ENCODE measurements at regions not wholly inside any gene's neighbourhood (a gene's known extent, or its start where the extent isn't known, plus 50 kb on each side); places are given as distances from the start of the nearest gene placed in this dataset.

- no peak for DNase-seq
These were observed 58.3 kb upstream of the DTNA start for GRCh38 chr18:34651586-34652369.

DNA sequence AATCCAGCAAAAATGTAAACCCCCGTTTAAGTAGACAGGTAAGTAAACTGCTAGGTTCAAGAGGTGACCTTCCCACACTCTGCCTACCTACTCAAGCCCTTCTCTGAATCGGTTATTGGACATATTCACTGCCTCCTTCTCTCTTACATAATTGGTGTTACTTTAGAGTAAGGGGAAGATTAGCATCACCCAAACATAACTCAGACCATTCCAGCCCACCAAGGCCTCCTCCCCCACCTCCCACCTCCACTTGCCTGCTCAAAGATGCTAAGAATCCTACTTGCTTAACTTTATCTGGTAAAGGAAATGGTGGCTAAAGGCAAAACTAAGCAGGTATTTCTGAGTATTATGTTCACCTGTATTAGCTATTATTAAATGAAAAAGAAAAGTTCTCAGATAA, 55.0 kb upstream of the DTNA start:
- no peak for DNase-seq

GRCh38 chr18:34657860-34658500, 52.1 kb upstream of the DTNA start:
- no peak for DNase-seq

DNA sequence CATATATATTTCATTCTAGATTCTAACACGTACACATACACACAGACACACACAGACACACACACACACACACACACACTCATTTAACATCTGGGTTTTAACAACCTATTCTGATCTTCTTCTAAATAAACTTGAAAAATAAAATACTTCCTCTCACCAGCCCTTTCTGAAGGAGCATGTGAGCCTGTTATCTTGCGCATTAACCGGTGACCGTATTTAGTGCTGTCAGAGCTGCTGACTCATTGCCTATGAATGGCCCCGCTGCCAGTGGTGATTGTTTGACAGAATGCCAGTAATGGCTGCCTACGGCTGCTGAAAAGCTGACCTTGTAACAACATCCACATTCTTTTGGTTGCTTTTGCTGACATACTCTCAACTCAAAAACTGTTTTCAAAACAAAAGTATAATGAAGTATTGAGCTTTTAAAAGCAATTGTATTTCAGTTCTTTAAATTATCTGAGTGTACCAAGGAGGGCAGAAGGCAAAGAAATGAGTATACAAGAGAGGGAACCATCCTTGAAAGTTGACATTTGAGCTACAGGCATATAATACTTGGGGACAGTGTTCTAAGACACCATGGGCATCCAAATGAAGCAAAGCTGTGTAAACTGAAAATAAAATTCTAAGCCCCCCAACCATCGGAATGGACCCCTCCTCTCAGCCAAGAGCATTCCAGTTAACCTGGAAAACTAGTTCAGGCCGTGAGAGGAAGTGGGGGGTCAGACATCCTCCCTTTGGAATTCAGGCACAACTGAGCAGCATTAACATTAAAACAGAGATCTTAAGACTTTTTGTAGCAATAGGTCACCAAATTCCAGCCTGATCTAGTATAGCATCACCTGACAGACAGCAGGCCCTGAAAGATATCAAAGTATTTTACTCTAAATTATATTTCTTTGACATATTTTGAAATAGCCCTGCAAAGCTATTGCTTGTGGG, 50.2 kb upstream of the DTNA start:
- DNase-seq: peak; percentile 77

Data from eye (tissue), 1 donor.